GM12878 (cell line): ENCODE measurements at regions not wholly inside any gene's neighbourhood (a gene's known extent, or its start where the extent isn't known, plus 50 kb on each side); places are given as distances from the start of the nearest gene placed in this dataset.

ENCODE experiments used
- CBFB ChIP-seq: IDR thresholded peaks from 2 replicates; pipeline ENCODE4 v1.6.1; 2016; ENCODE audit warnings: antibody characterized with exemption, low read depth
- ETV6 ChIP-seq, 2 experiments: fragments of 450-650 bp in 1 of 2; IDR thresholded peaks in 1 of 2; conservative IDR thresholded peaks in 1 of 2; 2 replicates each; pipeline ENCODE4 v1.6.1; 2014; ENCODE audit warnings: antibody characterized with exemption in 1 of 2, borderline replicate concordance in 1 of 2, low read depth in 1 of 2, mild to moderate bottlenecking in 1 of 2, moderate library complexity in 1 of 2
- EZH2 ChIP-seq: IDR thresholded peaks from 2 replicates; pipeline ENCODE4 v1.6.1; 2012; ENCODE audit warnings: low read depth, mild to moderate bottlenecking, control low read depth, inconsistent platforms, low read length, borderline replicate concordance; ENCODE audit not compliant: control insufficient read depth
- HDAC2 ChIP-seq: fragments of 200-600 bp; sonication (generic); IDR thresholded peaks from 2 replicates; pipeline ENCODE4 v1.6.1; 2017
- HDAC6 ChIP-seq: fragments of 200-600 bp; sonication (generic); IDR thresholded peaks from one replicate; pipeline ENCODE4 v1.8.0; 2017; ENCODE audit warnings: antibody characterized with exemption; ENCODE audit not compliant: unreplicated experiment
- KDM1A ChIP-seq: fragments of 200-600 bp; sonication (generic); IDR thresholded peaks from 2 replicates; pipeline ENCODE4 v1.6.1; 2016; ENCODE audit warnings: borderline replicate concordance
- POLR2A ChIP-seq: IDR thresholded peaks from 2 replicates; pipeline ENCODE4 v1.6.1; 2011; ENCODE audit warnings: low read depth, mild to moderate bottlenecking, low read length
- SUZ12 ChIP-seq: fragments of 200-600 bp; sonication (generic); IDR thresholded peaks from one replicate; pipeline ENCODE4 v1.6.1; 2018; ENCODE audit warnings: antibody characterized with exemption, mild to moderate bottlenecking; ENCODE audit not compliant: unreplicated experiment
- TF ChIP-seq, protein P1 (sequence below), 3 experiments: IDR thresholded peaks in 2 of 3; conservative IDR thresholded peaks in 1 of 3; 2 replicates each; pipeline ENCODE4 v1.5.1; 2011; ENCODE audit warnings: low read depth in 3 of 3, low read length in 3 of 3, mild to moderate bottlenecking in 3 of 3, control low read depth in 2 of 3, moderate library complexity in 2 of 3, inconsistent platforms in 1 of 3, mixed read lengths in 1 of 3; ENCODE audit not compliant: control insufficient read depth in 2 of 3, insufficient read depth in 1 of 3; ENCODE audit errors: extremely low read depth in 1 of 3
- TF ChIP-seq, protein P2 (sequence below): IDR thresholded peaks from 2 replicates; pipeline ENCODE4 v1.6.1; 2011; ENCODE audit warnings: borderline replicate concordance, low read depth, mild to moderate bottlenecking, moderate library complexity, mixed read lengths, low read length; ENCODE audit not compliant: insufficient read depth; ENCODE audit errors: extremely low read length

DNA sequence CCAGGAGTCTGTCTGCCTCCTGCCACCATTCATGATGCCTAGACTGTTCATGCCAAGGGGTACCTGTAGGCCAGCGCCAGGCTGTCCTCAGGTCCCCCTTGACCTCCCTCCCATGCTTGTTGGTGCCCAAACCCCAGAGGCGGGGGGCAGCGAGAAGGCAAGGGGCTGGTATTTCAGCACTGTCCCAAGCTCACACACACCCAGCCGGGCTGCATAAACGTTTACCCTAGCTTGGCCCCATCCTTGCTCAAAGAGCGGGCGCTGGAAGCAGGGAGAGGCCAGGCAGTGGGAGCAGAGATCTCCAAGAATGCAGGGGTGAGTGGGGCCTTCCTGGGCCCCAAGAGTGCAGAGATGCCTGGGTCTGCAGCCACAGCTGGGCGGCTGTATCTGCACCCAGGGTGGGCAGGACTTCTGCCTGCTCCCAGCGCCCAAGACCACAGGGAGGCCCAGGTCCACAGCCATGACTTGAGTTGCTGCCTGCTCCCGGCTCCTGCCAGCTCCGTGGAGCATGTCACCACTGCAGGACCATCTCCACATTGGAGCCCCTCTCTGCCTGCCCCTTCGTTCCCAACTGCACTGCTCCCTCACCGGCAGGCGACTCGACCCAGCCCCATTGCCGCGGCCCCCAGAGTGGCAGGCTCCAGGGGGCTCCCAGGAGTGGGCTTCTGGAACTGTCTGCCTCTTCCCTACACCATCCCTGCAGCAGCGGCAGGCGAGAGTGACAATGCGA, 616.6 kb downstream of the METTL4 start:
- TF ChIP-seq EZH2 (no peak), POLR2A (no peak), HDAC2 (no peak), HDAC6 (no peak), SUZ12 (no peak), CBFB (no peak), KDM1A (no peak), ETV6 (conservative IDR thresholded peaks at IDR 0.05 in 1 of 2, IDR thresholded peaks at IDR 0.05 in 1 of 2; ENCODE audit: borderline replicate concordance in 1 of 2, low read depth in 1 of 2) (no peak)
- TF ChIP-seq, protein P1, sequence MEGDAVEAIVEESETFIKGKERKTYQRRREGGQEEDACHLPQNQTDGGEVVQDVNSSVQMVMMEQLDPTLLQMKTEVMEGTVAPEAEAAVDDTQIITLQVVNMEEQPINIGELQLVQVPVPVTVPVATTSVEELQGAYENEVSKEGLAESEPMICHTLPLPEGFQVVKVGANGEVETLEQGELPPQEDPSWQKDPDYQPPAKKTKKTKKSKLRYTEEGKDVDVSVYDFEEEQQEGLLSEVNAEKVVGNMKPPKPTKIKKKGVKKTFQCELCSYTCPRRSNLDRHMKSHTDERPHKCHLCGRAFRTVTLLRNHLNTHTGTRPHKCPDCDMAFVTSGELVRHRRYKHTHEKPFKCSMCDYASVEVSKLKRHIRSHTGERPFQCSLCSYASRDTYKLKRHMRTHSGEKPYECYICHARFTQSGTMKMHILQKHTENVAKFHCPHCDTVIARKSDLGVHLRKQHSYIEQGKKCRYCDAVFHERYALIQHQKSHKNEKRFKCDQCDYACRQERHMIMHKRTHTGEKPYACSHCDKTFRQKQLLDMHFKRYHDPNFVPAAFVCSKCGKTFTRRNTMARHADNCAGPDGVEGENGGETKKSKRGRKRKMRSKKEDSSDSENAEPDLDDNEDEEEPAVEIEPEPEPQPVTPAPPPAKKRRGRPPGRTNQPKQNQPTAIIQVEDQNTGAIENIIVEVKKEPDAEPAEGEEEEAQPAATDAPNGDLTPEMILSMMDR (IDR thresholded peaks at IDR 0.05 in 2 of 3, conservative IDR thresholded peaks at IDR 0.05 in 1 of 3; ENCODE audit: control insufficient read depth in 2 of 3, extremely low read depth in 1 of 3, insufficient read depth in 1 of 3, low read depth in 3 of 3, low read length in 3 of 3): no peak
- TF ChIP-seq, protein P2, sequence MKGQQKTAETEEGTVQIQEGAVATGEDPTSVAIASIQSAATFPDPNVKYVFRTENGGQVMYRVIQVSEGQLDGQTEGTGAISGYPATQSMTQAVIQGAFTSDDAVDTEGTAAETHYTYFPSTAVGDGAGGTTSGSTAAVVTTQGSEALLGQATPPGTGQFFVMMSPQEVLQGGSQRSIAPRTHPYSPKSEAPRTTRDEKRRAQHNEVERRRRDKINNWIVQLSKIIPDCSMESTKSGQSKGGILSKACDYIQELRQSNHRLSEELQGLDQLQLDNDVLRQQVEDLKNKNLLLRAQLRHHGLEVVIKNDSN: no peak
